Peyer's patch (tissue), 4 donors: ENCODE measurements at regions not wholly inside any gene's neighbourhood (a gene's known extent, or its start where the extent isn't known, plus 50 kb on each side); places are given as distances from the start of the nearest gene placed in this dataset.
"Not testable (repeated sequence)": the region's sequence is repeated elsewhere in the genome, so short reads cannot be mapped to it uniquely, and the experiment has no call there.

Source experiments
- DNase-seq, 3 donors: peaks; one replicate each; pipeline ENCODE4 v3.0.0-alpha.2; 2017 to 2019
- H3K27ac ChIP-seq, 4 donors: fragments of 200-600 bp; sonication (generic); one replicate each; pipeline ENCODE4 v1.5.1; 2016 to 2019
- H3K27me3 ChIP-seq, 2 donors: fragments of 200-600 bp; sonication (generic); one replicate each; pipeline ENCODE4 v1.5.1; 2019
- H3K36me3 ChIP-seq, 3 donors: fragments of 200-600 bp; sonication (generic); one replicate each; pipeline ENCODE4 v1.5.1; 2016 to 2019
- H3K4me1 ChIP-seq, 4 donors: fragments of 200-600 bp; sonication (generic); one replicate each; pipeline ENCODE4 v1.5.1; 2016 to 2019
- H3K4me3 ChIP-seq, 4 donors: fragments of 200-600 bp; sonication (generic); 1 replicate in 3 of 4; 2 replicates in 1 of 4; pipeline ENCODE4 v1.5.1; 2016 to 2019; ENCODE audit warnings: mild to moderate bottlenecking in 1 of 4
- H3K9me3 ChIP-seq, 4 donors: fragments of 200-600 bp; sonication (generic); one replicate each; pipeline ENCODE4 v1.5.1; 2016 to 2019; ENCODE audit warnings: mild to moderate bottlenecking in 1 of 4
- CTCF ChIP-seq, 6 experiments: fragments of 450-650 bp in 4 of 6; fragments of 200-600 bp in 2 of 6; sonication (generic) in 1 of 6; IDR thresholded peaks; one replicate each; pipeline ENCODE4 v1.5.1; 2017 to 2019; ENCODE audit warnings: antibody characterized with exemption in 6 of 6, mild to moderate bottlenecking in 3 of 6, moderate library complexity in 1 of 6
- POLR2A ChIP-seq, 2 donors: fragments of 450-650 bp; IDR thresholded peaks; one replicate each; pipeline ENCODE4 v1.5.1; 2017; ENCODE audit warnings: antibody characterized with exemption in 2 of 2, mild to moderate bottlenecking in 2 of 2, moderate library complexity in 2 of 2

- no peak overlapping the region for H3K4me3 ChIP-seq
- no peaks in the 10 kb centered on the region for H3K4me1 ChIP-seq
- H3K36me3 ChIP-seq, result no peaks in the 10 kb centered on the region
- H3K27ac ChIP-seq, result no peak overlapping the region
- TF ChIP-seq POLR2A (IDR thresholded peaks at IDR 0.05) (no peak), CTCF (IDR thresholded peaks at IDR 0.05) (no peak)
- no peak for DNase-seq
- no peaks in the 10 kb centered on the region for H3K9me3 ChIP-seq
- H3K27me3 ChIP-seq, result no peaks in the 10 kb centered on the region
These were observed 1162.4 kb downstream of the BRINP3 start for GRCh38 chr1:189315035-189315901.

- Histone ChIP-seq H3K27ac (no peak overlapping the region), H3K4me1 (no peaks in the 10 kb centered on the region), H3K36me3 (no peaks in the 10 kb centered on the region), H3K9me3 (no peaks in the 10 kb centered on the region), H3K4me3 (no peak overlapping the region), H3K27me3 (no peaks in the 10 kb centered on the region)
- TF ChIP-seq CTCF (IDR thresholded peaks at IDR 0.05) (no peak), POLR2A (IDR thresholded peaks at IDR 0.05) (no peak)
- no peak for DNase-seq
These were observed 1154.6 kb downstream of the BRINP3 start for GRCh38 chr1:189323091-189323490.

GRCh38 chr1:189331071-189331470, 1146.6 kb downstream of the BRINP3 start:
- not testable (repeated sequence) for H3K27ac ChIP-seq, H3K4me3 ChIP-seq, DNase-seq, H3K36me3 ChIP-seq, H3K4me1 ChIP-seq, H3K9me3 ChIP-seq, H3K27me3 ChIP-seq

- no peaks in the 10 kb centered on the region for H3K27me3 ChIP-seq
- no peaks in the 10 kb centered on the region for H3K4me1 ChIP-seq
- TF ChIP-seq CTCF (IDR thresholded peaks at IDR 0.05), result no peak
- no peak for TF ChIP-seq POLR2A (IDR thresholded peaks at IDR 0.05)
- no peak overlapping the region for H3K4me3 ChIP-seq
- no peaks in the 10 kb centered on the region for H3K9me3 ChIP-seq
- peak in 1 of 3 donors; percentile 27 for DNase-seq
- no peak overlapping the region for H3K27ac ChIP-seq
- H3K36me3 ChIP-seq, result no peaks in the 10 kb centered on the region
These were observed 1141.3 kb downstream of the BRINP3 start for GRCh38 chr1:189336115-189337100.

GRCh38 chr1:189349607-189350006, 1128.1 kb downstream of the BRINP3 start:
- Histone ChIP-seq H3K9me3 (no peaks in the 10 kb centered on the region), H3K4me3 (no peak overlapping the region), H3K36me3 (no peaks in the 10 kb centered on the region), H3K27me3 (no peaks in the 10 kb centered on the region), H3K27ac (no peak overlapping the region), H3K4me1 (no peaks in the 10 kb centered on the region)
- TF ChIP-seq CTCF (IDR thresholded peaks at IDR 0.05) (no peak), POLR2A (IDR thresholded peaks at IDR 0.05) (no peak)
- DNase-seq, result no peak
